SKM-1 (cell line): ENCODE measurements at regions not wholly inside any gene's neighbourhood (a gene's known extent, or its start where the extent isn't known, plus 50 kb on each side); places are given as distances from the start of the nearest gene placed in this dataset.

Experiments
- DNase-seq: peaks from one replicate; lab custom pipeline; 2025; ENCODE audit not compliant: unreplicated experiment; lab: John Stamatoyannopoulos, UW

DNA sequence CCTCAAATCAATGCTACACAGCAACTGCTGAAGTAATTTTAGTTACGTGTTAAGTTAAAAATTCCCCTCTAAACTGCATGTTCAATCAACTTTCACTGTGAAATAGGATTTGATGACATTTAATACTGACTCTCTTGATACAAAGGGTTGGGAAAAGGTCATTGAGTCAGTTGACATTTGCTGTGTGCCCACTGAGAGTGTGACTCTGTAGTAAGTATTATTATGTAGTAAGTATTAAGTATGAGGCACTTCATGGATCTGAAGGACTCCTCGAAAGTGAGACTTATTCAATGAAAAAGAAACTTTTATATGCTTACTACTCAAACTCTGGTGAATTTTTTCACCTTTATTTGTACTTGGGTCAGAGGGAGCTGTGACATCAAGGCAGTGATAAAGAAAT is 83.1 kb upstream of the S1PR1 start:
- DNase-seq, result no peak

DNA sequence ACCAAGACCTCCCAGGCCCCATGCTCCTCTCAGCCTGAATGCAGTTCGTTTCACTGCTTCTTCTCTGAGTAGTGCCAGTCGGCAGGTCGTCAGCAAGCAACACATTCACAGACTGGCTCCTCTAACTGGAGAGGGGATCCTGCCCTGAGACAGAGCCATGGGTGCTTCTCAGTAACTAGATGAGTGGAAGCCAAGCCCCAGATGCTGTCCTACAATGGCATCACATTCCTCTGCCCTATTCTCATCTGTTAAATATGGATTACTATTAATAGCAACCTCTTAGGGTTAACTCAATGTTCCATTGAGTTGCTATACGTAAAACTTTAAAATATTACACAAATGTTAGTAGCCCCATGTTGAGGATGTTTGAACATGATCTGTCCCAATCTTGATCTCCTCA is 84.2 kb upstream of the S1PR1 start:
- no peak for DNase-seq

DNA sequence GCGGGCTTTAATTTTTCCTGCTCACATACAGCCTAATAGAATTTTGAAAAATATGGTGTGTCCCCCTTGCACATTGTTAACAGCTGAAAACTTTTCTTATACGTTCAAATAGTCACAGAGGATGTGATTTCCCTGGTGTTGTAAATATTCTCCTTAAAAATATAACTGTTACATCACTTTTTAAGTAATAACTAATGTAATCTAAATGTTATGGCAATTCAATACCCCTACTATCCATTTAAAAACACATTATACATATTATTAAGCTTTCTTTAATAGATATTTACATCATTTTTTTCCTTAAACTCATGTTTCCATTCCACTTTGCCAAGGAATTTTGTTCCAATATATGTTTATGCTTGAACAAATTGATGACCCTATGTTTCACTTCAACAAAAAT is 85.5 kb upstream of the S1PR1 start:
- no peak for DNase-seq

DNA sequence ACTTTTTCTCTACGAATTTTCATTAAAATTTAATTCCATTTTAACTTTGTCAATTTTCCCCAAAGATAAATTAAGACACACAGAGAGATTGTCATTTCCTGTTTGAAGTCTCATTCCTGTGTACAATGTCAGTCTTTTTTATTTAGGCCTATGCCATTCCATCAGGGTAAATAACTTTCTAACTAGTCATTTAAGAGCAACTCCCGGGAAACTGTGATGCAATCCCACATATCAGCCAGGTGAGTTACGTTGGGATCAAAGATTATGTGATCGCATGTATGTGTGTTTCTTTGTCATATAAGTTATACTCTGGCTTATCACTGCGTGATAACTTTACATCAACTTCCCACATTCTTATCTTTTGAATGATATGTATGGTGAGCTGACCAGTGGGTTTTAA is 86.1 kb upstream of the S1PR1 start:
- no peak for DNase-seq

DNA sequence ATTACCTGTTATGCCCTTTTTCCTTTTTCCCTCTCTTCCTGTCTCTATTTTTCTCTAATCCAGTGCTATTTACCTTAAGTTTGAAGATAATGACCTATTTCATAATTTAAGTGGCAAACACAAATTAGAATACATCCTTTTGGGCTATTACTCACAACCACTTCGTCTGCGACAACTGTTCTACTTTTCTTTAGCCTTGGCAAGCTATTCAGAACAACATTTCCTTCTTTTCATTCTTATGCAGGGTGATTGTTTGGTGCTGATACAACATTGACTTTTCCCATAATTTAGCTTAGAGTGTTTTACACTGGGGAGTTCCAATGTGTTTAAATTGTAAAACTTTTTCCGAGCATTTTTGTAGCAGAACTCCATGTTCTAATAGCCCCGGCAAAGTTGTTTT is 86.6 kb upstream of the S1PR1 start:
- no peak for DNase-seq

DNA sequence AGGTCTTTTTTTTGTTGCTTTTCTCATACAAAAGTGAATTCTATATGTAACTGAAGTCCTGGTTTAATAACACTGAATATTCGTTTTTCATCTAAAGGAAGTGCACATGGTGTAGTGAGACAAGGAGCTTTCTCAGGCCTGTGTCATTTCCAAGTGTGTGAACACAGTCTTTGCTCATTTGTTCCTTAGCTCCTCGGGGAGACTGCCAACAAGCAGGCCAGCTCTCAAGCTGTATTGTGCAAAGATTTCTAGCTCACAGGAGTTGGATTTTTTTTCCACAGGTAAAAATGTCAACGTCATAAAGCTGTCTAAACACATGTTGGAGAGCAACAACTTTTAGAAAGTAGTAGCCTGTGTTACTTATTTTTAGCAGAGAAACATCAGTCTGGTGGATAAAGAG is 87.8 kb upstream of the S1PR1 start:
- DNase-seq, result no peak

DNA sequence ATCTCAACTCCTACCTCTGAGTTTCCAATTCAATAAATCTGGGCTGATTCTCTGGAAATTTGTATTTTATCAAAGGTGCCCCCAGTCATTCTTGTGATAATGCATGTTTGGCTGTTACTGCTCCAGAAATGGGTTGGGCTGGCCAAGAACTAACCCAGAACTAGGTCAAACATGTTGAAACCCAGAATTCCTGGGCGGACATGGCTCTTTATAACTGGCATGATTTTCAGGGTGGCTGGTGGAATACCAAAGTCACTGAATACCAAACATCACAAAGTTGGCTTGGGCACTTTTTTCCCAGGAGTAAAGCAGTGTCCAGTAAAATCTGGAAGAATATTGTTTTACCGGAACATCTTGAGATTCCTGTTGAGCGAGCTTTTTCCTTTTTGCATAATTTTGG is 89.4 kb upstream of the S1PR1 start:
- DNase-seq, result no peak

DNA sequence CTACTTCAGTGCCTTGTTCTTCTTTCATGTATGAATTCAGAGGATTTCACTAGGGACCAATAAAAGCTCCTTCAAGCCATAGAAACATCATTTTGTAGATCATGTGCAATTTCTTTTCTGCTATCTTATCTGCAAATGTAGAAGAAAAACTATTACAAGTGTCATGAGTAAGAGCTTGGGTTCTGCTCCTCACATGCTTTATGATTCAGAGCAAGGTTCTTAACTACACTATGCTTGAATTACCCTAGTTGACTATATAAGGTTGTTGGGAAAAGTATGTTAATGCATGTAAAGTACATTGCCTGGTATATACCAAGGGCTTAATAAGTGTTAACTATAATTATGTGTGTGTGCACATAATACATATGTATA is 91.4 kb upstream of the S1PR1 start:
- no peak for DNase-seq

DNA sequence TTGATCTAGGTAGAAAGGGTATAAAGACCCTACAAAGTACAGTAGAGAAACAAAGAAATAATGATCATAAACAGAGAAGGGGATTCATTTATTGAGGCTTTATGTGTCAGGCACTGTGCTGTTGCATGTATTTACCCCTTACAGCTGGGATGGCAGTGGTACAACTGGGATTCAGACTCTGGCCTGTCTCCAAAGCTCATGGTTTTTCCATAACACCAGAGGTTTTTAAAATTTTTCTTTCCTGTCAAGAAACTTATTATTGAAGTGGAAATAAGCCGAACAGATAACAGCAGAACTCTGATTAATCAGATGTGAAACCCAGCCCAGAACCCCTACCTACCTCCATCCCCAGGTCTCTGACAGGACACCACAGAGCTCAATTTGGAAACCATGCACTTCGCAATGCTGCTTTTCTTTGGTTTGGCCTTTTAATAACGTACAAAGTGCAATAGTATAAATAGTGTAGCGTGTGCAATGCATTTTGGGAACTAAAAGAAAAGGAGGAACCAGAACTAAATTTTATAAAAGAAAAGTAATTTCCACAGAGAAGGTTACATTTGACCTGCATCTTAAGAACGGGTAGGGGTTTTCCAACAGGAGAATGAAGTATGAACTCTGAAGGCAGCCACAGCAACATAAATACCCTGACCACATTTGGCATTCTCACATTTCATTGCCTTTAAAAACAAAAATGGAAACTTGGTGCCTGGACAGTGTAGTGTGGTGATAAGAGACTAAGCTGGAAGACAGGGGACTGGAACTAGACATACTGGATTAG is 92.0 kb upstream of the S1PR1 start:
- no peak for DNase-seq

DNA sequence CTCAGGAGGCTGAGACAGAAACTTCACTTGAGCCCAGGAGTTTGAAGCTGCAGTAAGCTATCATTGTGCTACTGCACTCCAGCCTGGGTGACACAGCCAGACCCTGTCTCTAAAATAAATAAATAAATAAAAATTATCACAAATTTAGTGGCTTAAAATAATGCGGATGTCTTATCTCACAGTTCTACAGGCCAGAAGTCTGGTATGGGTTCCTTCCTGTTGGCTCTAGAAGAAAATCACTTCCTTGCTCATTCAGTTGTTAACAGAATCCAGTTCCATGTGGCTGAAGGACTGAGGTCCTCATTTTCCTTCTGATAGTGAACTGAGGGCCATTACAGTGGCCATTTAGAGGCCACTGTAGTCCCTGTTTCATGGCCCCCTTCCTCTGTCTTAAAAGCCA is 94.6 kb upstream of the S1PR1 start:
- no peak for DNase-seq

DNA sequence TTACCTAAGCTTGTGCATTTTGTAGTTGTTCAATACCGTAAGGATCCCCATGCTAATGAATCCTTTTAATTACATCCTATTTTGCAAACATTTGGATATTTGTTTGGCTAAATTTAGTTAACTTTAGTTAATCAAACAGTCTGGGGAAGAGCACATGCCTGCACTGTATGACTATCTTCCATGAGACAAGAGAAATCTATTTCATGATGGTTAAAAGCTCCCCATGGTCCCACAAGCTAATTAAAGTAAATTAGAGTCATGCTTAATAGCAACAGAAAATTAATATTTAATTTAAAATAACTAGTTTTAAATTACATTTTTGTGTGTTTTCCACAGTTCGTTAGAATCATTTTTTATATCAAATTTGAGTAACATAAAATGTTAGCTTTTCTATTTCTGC is 95.4 kb upstream of the S1PR1 start:
- DNase-seq, result no peak

DNA sequence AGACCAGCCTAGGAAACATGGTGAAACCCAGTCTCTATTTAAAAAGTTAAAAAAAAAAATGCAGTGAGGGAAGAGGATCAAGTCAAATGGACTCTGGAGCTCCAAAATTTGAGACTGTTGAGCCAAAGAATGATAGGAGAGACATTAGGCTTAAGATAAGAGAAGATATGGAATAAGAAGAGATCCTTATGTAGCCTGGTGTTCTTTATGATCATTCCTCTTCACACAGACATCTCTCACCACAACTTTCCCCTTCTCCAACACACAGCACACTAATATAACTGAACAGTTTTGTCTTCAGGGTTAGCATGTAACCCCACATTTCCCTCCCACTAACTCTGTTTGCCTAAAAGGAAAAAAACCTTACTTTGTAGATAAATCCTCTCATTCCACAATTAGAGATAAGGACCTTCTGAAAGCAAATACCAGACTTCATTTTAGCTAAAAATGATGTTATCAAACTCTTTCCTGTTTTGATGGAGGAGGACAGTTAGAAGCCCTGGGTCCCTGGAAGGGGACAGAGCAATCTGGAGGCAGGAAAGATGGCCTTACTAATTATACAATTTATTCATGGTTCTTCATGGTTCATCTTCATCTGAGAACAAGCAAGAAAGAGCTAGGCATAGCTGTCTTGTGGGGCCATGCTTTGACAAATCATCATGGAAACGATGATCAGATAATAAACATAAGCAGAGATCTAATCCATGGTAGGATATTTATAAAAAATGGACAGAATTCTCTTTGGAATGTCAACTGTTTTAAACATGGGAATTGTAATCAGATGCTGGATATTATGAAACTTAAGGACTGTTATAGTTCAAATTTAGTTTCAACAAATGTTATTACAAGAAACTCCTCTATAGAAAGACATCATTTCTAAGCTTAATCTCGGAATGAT is 96.7 kb upstream of the S1PR1 start:
- no peak for DNase-seq

DNA sequence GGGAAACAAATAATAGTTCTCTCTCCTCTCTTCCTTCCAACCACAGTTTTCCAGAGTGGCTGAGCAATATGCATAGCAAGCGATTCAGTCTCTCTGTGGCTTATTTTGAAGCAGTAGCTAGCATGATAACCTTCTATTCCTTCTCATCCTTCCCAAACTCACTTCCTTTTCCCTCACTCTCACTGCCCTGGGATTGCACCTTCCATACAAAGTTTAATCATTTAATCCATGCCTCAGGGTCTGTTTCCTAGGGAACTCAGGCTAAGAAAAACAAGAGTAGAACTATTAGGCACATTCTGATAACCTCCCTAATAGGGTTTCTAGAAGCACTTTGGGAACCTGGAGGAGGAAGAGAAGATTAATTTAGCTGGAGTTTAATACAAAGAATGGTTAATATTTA is 97.7 kb upstream of the S1PR1 start:
- DNase-seq, result no peak

DNA sequence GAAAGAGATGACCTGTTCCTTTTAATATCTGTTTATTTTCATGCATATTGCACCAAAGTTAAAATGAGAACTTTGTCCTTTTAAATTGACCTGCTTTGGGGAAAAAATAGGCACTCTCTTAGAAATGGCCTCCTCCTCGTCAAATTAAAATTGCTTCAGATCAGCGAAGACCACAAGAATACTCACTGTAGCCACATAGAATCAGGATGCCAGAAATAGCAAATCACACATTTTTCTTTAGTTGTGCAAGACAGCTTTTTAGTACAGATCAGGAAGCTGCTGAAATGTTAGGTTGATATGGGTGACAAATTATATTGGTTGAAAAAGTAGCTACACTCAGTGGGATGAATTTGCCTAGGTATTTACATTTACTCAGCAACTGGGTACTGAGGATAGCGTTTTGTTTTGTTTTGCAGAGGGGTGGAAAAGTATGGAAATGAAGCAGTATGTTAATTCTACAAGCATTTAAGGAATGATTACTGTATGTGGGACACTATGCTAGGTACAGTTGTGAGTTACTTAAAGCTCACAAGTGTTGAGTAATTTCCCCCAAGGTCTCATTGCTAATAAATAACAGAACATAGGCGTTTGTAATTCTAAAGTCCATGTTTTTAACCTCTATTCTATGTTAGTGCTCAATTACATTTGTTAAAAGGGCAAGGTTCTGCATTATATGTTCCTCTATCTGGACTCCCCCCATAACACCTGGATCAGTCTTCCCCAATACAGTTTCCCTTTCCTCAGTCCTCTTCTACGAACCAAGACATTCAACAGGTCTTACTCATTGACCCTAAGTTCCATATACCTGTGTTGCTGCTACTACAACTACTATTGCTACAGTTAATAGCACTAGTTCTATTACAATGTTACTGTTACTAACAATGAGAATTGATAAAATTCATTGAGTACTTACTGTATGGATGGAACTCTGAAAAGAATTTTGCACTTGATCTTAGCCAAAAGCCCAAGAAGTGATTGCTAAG is 99.4 kb upstream of the S1PR1 start:
- DNase-seq, result no peak

DNA sequence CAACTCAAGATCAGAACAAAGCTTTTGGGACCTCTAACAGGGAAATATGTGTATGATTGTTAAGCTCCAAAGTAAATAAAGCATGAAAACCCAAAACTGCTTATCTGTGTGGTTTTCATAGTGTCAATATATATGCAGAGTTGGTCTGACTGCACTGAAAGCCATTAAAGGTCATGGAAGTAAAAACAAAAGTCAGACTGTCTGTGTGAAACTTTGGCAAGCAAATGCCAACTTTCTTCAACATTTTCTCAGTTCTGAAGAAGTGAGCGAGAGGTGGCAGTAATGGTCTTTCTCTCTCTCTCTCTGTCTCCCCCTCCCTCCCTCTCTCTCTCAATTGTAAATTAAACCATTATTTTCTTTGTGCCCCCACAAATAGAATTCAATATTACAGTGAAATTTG is 100.1 kb upstream of the S1PR1 start:
- no peak for DNase-seq

DNA sequence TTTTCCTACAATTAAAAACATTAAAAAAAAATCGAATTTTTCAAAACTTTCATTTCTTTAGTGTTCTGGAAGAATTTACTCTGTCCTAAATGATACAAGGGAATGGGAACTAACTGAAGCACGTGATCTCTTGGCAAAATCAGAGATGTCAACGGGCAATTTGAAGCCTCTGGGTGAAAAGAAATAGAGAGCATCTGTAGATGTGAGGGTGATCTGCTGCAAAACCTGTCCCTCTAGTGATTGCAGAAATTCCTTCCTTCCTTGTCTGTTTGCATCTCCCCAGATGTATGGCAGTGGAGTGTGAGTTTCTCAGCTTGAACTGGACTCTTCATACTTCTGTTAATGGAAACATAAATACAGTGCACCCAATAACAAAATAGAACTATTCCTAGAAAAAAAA is 100.5 kb upstream of the S1PR1 start:
- DNase-seq, result no peak

DNA sequence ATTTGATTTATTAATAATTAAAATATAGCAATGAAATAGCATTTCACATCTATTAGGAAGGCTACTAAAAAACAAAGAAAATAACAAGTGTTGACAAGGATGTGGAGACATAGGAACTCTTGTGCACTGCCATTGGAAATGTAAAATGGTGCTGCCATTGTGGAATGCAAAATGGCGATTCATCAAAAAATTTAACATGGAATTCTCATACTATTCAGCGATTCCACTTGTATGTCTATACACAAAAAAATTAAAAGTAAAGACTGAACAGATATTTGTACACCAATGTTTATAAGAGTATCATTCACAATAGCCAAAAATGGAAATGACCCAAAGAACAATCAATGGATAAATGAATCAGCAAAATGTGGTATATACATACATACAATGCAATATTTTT is 101.3 kb upstream of the S1PR1 start:
- no peak for DNase-seq

DNA sequence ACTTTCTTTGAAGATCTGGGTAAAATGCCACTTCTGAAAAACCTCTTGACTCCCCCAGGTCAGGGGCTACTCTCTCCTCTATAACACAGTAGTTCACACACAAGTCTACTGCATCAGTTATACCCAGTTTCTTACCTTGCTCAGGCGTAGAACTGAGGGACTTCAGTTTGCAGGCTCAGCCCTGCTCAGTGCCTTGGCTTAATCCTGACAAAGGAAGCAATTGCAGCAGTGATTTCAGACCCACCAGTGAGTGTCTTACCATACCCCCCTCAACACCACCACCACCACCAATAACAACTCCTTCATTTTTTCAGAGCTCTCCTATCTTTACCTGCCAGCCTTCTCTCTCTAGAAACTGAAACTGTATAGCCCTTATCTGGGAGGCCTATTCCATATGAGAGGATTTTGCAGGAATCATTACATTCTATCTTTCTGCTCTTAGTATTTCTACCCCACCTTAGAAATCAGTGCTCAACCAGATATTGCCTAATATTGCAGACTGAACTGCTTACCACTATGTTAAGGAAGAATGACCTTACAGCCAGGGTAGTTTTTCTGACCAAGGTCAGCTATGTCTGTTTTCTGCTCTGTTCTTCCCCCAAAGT is 105.5 kb upstream of the S1PR1 start:
- no peak for DNase-seq

DNA sequence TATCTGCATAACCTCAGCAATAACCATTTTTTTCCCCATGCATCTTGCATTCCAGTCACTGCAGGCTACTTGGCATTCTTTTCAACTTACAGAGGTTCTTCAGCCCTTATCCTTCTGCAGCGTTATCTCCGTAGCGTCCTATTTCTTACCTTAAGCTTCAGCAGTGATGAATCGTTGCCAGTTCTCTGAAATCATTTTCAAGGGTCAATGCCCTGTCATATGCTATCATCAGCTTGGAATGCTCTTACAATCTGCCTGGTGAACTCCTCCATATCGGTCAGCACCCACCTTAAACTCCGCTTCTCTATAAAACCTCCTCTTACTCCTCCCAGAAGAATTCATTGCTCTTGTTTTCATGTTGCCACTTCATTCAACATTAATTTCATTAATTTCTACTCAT is 105.1 kb upstream of the DPH5 start:
- no peak for DNase-seq

DNA sequence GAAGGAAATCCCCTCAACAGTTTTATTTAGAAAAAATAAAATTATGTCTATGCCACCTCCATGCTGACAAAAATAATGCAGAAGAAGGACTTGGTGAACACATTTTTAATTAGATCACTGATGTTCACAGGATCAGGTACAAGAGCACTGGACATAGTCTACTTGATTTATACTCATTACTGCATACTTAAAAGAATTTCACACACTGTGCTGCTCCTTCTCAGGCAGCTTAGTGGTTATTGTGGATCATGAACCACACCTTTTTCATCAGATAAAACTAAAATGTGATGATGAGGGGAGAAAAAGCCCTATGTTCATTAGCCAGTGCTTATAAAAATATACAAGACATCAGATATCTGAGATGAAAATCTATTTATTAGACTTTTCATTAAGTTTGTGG is 103.3 kb upstream of the DPH5 start:
- no peak for DNase-seq

DNA sequence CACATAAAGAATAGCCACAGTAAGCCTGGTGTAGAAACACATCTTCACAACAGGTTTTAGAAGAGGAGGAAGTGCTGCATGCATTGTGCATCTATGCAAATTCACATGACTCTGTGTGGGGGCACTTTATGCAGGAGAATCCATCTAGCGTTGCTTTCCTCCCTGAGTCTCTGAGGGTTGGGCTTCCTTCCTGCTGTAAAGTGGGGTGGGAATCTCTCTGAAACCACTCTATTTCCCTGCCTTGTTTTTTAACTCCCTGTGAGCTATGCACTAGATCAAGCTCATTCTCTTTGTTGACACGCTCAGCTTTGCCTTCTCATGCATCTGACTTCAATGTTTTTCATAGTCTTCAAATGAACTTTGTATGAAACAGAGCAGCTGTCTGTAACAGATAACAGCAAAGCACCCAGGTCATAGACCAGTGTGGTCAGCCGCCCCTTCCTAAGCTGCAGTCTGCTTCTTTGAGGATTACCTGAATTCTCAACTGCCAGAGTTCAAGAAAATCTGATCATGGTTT is 102.7 kb upstream of the DPH5 start:
- no peak for DNase-seq
